ENCODE measurements at regions not wholly inside any gene's neighbourhood (a gene's known extent, or its start where the extent isn't known, plus 50 kb on each side); places are given as distances from the start of the nearest gene placed in this dataset.

GRCh38 chr16:25464058-25464457 lies 206.4 kb upstream of the ZKSCAN2 start:
- no peaks in the 10 kb centered on the region for H3K9me3 ChIP-seq
- DNase-seq (ENCODE audit: low spot score in 2 of 2): no peak
- no peaks in the 10 kb centered on the region for H3K4me1 ChIP-seq
- no peaks in the 10 kb centered on the region for H3K27me3 ChIP-seq (ENCODE audit: low read depth)
- in situ Hi-C loops (cut with MboI; ENCODE audit: low sequenced_read_pairs): loop anchor here (25.0 kb wide), 1 partner anchor 102 kb away; no protein-coding TSS in a partner anchor
- no peaks in the 10 kb centered on the region for H3K36me3 ChIP-seq (replicated peaks)
- no peak overlapping the region for H3K4me3 ChIP-seq

GRCh38 chr16:25449802-25450201 lies 192.2 kb upstream of the ZKSCAN2 start:
- no peaks in the 10 kb centered on the region for H3K36me3 ChIP-seq (replicated peaks)
- in situ Hi-C loops (cut with MboI; ENCODE audit: low sequenced_read_pairs): loop anchor here (25.0 kb wide), 1 partner anchor 88 kb away; no protein-coding TSS in a partner anchor
- no peak for DNase-seq (ENCODE audit: low spot score in 2 of 2)
- no peaks in the 10 kb centered on the region for H3K27me3 ChIP-seq (ENCODE audit: low read depth)
- H3K4me3 ChIP-seq: no peak overlapping the region
- H3K9me3 ChIP-seq: no peaks in the 10 kb centered on the region
- H3K4me1 ChIP-seq: no peaks in the 10 kb centered on the region

- in situ Hi-C loops (cut with MboI; ENCODE audit: low sequenced_read_pairs): no loop called here
- H3K4me3 ChIP-seq: no peak overlapping the region
- H3K36me3 ChIP-seq (replicated peaks): no peaks in the 10 kb centered on the region
- no peaks in the 10 kb centered on the region for H3K9me3 ChIP-seq
- no peaks in the 10 kb centered on the region for H3K27me3 ChIP-seq (ENCODE audit: low read depth)
- H3K4me1 ChIP-seq: no peaks in the 10 kb centered on the region
- no peak for DNase-seq (ENCODE audit: low spot score in 2 of 2)
Observed at GRCh38 chr16:25443994-25444393, 186.3 kb upstream of the ZKSCAN2 start.

DNA sequence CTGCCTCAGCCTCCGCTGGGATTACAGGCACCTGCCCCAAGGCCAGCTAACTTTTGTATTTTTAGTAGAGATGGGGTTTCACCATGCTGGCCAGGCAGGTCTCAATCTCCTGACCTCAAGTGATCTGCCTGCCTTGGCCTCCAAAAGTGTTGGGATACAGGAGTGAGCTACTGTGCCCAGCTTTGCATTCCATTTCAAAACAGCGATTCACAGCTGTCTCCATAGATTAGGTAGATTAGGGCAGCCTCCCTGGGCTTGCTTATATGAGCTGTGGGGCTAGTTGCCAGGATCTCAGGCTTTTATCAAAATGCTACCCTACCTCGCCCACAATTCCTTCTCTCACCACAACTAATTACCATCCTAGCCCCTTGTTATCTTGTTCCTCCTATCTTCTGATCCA lies 176.4 kb upstream of the ZKSCAN2 start:
- no peak for DNase-seq (ENCODE audit: low spot score in 2 of 2)
- Histone ChIP-seq H3K36me3 (replicated peaks) (no peaks in the 10 kb centered on the region), H3K9me3 (no peaks in the 10 kb centered on the region), H3K4me1 (no peaks in the 10 kb centered on the region), H3K4me3 (no peak overlapping the region), H3K27me3 (ENCODE audit: low read depth) (no peaks in the 10 kb centered on the region)
- in situ Hi-C loops (cut with MboI; ENCODE audit: low sequenced_read_pairs): no loop called here

DNA sequence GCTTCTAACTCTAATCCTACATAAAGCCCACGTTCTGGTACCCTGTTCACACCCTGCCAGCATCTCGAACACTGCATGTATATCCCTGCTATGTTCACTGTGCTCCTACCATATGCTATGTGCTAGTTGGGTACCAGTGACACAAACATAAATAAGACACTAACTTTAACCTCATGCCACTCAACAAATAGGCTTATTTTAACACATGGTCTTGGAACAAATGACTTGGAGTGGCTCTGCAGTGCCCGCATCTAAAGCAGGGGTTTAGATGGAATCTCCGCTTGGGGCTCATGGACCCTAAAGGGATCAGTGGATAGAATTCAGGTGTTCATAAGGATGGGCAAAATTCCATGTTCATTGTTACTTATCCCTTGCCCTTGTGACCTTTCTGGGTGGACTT lies 175.7 kb upstream of the ZKSCAN2 start:
- no peaks in the 10 kb centered on the region for H3K36me3 ChIP-seq (replicated peaks)
- in situ Hi-C loops (cut with MboI; ENCODE audit: low sequenced_read_pairs): no loop called here
- no peak overlapping the region for H3K4me3 ChIP-seq
- no peaks in the 10 kb centered on the region for H3K27me3 ChIP-seq (ENCODE audit: low read depth)
- no peaks in the 10 kb centered on the region for H3K9me3 ChIP-seq
- no peaks in the 10 kb centered on the region for H3K4me1 ChIP-seq
- DNase-seq (ENCODE audit: low spot score in 2 of 2): no peak

- Histone ChIP-seq H3K27me3 (ENCODE audit: low read depth) (no peaks in the 10 kb centered on the region), H3K36me3 (replicated peaks) (no peaks in the 10 kb centered on the region), H3K9me3 (no peaks in the 10 kb centered on the region), H3K4me3 (no peak overlapping the region), H3K4me1 (no peaks in the 10 kb centered on the region)
- no peak for DNase-seq (ENCODE audit: low spot score in 2 of 2)
- in situ Hi-C loops (cut with MboI; ENCODE audit: low sequenced_read_pairs): no loop called here
Observed at GRCh38 chr16:25431472-25431871, 173.8 kb upstream of the ZKSCAN2 start.

GRCh38 chr16:25426829-25427228 lies 169.2 kb upstream of the ZKSCAN2 start:
- DNase-seq (ENCODE audit: low spot score in 2 of 2): no peak
- H3K4me3 ChIP-seq: no peak overlapping the region
- no peaks in the 10 kb centered on the region for H3K4me1 ChIP-seq
- no peaks in the 10 kb centered on the region for H3K27me3 ChIP-seq (ENCODE audit: low read depth)
- no peaks in the 10 kb centered on the region for H3K36me3 ChIP-seq (replicated peaks)
- in situ Hi-C loops (cut with MboI; ENCODE audit: low sequenced_read_pairs): no loop called here
- no peaks in the 10 kb centered on the region for H3K9me3 ChIP-seq

DNA sequence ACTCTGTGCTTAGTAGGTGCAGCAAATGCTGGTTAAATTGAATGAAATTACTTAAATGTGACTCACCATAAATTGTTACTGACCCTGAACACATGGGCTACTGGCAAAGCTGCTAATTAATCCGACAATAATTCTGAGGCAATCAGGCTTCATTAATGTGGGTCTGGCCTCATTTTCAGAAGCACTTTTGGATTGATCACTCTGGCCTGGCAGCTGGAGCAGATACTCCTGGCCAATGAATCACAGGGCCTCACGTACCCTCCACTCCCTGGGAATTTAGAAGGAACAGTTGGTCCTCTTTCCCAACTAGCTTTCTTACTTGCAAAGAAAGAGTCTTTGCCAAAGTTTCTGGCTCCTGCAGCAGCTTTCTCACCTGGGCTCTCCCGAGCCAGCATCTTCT lies 162.0 kb upstream of the ZKSCAN2 start:
- no peaks in the 10 kb centered on the region for H3K27me3 ChIP-seq (ENCODE audit: low read depth)
- H3K4me3 ChIP-seq: no peak overlapping the region
- H3K4me1 ChIP-seq: no peaks in the 10 kb centered on the region
- no peaks in the 10 kb centered on the region for H3K9me3 ChIP-seq
- in situ Hi-C loops (cut with MboI; ENCODE audit: low sequenced_read_pairs): no loop called here
- DNase-seq (ENCODE audit: low spot score in 2 of 2): no peak
- H3K36me3 ChIP-seq (replicated peaks): no peaks in the 10 kb centered on the region

DNA sequence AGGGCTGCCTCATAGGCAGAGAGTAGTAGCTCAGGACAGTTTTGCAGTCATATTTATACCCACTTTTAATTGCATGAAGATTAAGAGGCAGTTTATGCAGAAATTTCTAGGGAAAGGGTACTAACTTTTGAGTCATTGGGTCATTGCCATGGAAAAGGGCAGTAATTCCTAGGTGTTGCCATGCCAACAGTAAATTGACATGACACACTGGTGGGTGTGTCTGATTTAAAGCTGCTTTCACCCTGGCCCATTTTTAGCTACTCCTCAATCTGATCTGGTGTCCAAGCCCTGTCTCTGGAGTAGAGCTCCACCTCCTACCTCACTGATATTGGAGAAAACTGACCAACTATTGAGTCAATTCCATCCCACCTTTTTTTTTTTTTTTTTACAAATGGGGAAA lies 161.5 kb upstream of the ZKSCAN2 start:
- Histone ChIP-seq H3K36me3 (replicated peaks) (no peaks in the 10 kb centered on the region), H3K4me1 (no peaks in the 10 kb centered on the region), H3K4me3 (no peak overlapping the region), H3K27me3 (ENCODE audit: low read depth) (no peaks in the 10 kb centered on the region), H3K9me3 (no peaks in the 10 kb centered on the region)
- DNase-seq (ENCODE audit: low spot score in 2 of 2): no peak
- in situ Hi-C loops (cut with MboI; ENCODE audit: low sequenced_read_pairs): no loop called here

DNA sequence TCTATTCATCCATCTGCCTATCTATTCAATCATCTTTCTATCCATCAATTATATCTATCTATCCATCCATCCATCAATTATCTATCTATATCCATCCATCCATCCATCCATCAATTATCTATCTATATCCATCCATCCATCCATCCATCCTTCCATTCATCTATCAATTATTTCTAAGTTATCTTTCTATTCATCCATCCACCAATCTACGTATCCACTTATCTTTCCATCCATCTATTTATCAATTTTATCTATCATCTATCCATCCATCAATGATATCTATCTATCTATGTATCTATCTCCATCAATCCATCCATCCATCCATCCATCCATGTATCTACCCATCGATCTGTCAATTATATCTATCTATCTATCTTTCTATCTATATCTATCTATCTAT lies 158.4 kb upstream of the ZKSCAN2 start:
- in situ Hi-C loops (cut with MboI; ENCODE audit: low sequenced_read_pairs): no loop called here
- H3K27me3 ChIP-seq (ENCODE audit: low read depth): no peaks in the 10 kb centered on the region
- no peaks in the 10 kb centered on the region for H3K36me3 ChIP-seq (replicated peaks)
- no peak overlapping the region for H3K4me3 ChIP-seq
- H3K4me1 ChIP-seq: no peaks in the 10 kb centered on the region
- no peak for DNase-seq (ENCODE audit: low spot score in 2 of 2)
- H3K9me3 ChIP-seq: no peaks in the 10 kb centered on the region

DNA sequence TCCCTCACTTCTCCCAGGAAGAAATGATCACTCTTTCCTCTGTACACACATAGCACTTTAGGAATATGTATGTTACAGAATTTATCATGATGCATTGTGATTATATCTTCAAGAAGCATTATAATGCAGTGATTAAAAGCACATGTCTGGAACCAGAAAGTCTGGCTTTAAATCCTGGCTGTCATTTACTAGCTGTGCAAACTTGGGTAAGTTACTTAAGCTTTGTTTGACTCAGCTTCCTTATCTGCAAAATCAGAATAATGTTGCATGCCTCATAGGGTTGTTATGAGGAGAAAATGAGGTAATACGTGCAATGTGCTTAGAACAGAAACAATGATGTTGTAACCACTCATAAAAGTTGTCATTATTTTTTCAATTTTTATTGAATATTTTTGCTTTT lies 156.3 kb upstream of the ZKSCAN2 start:
- DNase-seq (ENCODE audit: low spot score in 2 of 2): no peak

GRCh38 chr16:25413133-25413532 lies 155.5 kb upstream of the ZKSCAN2 start:
- no peak overlapping the region for H3K4me3 ChIP-seq
- no peaks in the 10 kb centered on the region for H3K9me3 ChIP-seq
- H3K36me3 ChIP-seq (replicated peaks): no peaks in the 10 kb centered on the region
- in situ Hi-C loops (cut with MboI; ENCODE audit: low sequenced_read_pairs): no loop called here
- DNase-seq (ENCODE audit: low spot score in 2 of 2): no peak
- no peaks in the 10 kb centered on the region for H3K4me1 ChIP-seq
- no peaks in the 10 kb centered on the region for H3K27me3 ChIP-seq (ENCODE audit: low read depth)

More for the DNA sequence above, 156.3 kb upstream of the ZKSCAN2 start:
- Histone ChIP-seq H3K27me3 (ENCODE audit: low read depth) (no peaks in the 10 kb centered on the region), H3K4me1 (no peaks in the 10 kb centered on the region), H3K4me3 (no peak overlapping the region), H3K9me3 (no peaks in the 10 kb centered on the region), H3K36me3 (replicated peaks) (no peaks in the 10 kb centered on the region)
- in situ Hi-C loops (cut with MboI; ENCODE audit: low sequenced_read_pairs): no loop called here

DNA sequence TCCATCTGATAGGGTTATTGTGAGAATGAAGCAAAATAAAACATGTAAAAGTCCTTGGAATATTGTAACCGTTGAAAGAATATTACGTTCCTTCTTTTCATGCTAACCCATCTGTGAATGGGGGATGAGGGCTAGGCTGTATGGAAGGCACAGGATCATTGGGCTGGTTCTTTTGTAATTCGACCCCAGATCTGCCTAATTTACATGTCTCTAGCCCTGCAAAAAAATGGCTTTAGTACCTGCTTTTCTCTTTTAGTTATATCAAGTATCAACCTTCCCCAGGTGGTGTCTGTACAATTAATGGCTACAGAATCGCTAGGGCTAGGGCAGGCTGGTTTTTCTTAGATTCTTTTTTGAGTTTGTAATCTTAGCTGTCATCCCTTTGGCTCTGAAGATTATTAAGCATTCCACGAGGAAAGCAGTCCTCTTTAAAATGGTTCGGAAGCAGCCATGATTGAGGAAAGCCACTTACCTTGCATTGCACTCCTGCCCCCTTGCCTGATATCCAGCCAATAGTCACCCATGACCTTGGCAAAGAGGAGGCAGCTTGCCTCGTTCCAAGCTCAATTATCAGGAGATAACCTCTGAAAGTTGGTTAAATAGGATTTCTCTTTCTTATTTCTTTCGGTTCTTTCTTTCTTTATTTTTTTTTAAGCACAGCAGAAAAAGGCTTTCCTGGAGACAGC lies 153.9 kb upstream of the ZKSCAN2 start:
- no peaks in the 10 kb centered on the region for H3K36me3 ChIP-seq (replicated peaks)
- in situ Hi-C loops (cut with MboI; ENCODE audit: low sequenced_read_pairs): no loop called here
- no peak overlapping the region for H3K4me3 ChIP-seq
- DNase-seq (ENCODE audit: low spot score in 2 of 2): no peak
- H3K9me3 ChIP-seq: no peaks in the 10 kb centered on the region
- no peaks in the 10 kb centered on the region for H3K27me3 ChIP-seq (ENCODE audit: low read depth)
- H3K4me1 ChIP-seq: no peaks in the 10 kb centered on the region

GRCh38 chr16:25403852-25404251 lies 146.2 kb upstream of the ZKSCAN2 start:
- in situ Hi-C loops (cut with MboI; ENCODE audit: low sequenced_read_pairs): no loop called here
- Histone ChIP-seq H3K9me3 (no peaks in the 10 kb centered on the region), H3K4me1 (no peaks in the 10 kb centered on the region)

DNA sequence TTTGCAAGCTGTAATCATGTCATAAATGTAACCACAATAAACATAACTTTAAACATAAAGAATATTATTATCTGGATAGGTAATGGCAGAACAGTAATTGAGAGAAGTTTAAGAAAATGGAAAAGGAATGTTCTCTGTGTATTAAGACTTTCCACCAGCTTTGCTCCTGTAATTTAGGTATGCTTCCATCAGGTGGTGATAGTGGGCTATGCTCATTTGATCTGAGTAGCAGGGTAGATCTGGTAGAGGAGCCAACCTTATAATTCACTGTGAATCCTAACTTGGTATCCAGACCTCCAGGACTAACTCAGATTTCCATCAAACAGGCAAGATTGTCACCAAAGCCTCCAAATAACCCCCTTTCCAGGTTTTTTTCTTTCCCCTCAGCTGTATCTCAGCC lies 137.9 kb upstream of the ZKSCAN2 start:
- H3K4me3 ChIP-seq: no peak overlapping the region
- H3K4me1 ChIP-seq: no peaks in the 10 kb centered on the region
- H3K27me3 ChIP-seq (ENCODE audit: low read depth): no peaks in the 10 kb centered on the region
- DNase-seq (ENCODE audit: low spot score in 2 of 2): no peak
- H3K36me3 ChIP-seq (replicated peaks): no peaks in the 10 kb centered on the region
- H3K9me3 ChIP-seq: no peaks in the 10 kb centered on the region
- in situ Hi-C loops (cut with MboI; ENCODE audit: low sequenced_read_pairs): no loop called here

More at GRCh38 chr16:25403852-25404251, 146.2 kb upstream of the ZKSCAN2 start:
- no peaks in the 10 kb centered on the region for H3K36me3 ChIP-seq (replicated peaks)
- no peak overlapping the region for H3K4me3 ChIP-seq
- H3K27me3 ChIP-seq (ENCODE audit: low read depth): no peaks in the 10 kb centered on the region
- no peak for DNase-seq (ENCODE audit: low spot score in 2 of 2)

Measured in HAP-1 (cell line).